NB4 (cell line): ENCODE measurements at regions not wholly inside any gene's neighbourhood (a gene's known extent, or its start where the extent isn't known, plus 50 kb on each side); places are given as distances from the start of the nearest gene placed in this dataset.

Source experiments
- MYC ChIP-seq: IDR thresholded peaks from 2 replicates; pipeline ENCODE4 v1.6.1; 2011; ENCODE audit warnings: low read depth, low read length
- TF ChIP-seq, protein P1 (sequence below): IDR thresholded peaks from one replicate; pipeline ENCODE4 v1.5.1; 2012; ENCODE audit warnings: low read depth, low read length

DNA sequence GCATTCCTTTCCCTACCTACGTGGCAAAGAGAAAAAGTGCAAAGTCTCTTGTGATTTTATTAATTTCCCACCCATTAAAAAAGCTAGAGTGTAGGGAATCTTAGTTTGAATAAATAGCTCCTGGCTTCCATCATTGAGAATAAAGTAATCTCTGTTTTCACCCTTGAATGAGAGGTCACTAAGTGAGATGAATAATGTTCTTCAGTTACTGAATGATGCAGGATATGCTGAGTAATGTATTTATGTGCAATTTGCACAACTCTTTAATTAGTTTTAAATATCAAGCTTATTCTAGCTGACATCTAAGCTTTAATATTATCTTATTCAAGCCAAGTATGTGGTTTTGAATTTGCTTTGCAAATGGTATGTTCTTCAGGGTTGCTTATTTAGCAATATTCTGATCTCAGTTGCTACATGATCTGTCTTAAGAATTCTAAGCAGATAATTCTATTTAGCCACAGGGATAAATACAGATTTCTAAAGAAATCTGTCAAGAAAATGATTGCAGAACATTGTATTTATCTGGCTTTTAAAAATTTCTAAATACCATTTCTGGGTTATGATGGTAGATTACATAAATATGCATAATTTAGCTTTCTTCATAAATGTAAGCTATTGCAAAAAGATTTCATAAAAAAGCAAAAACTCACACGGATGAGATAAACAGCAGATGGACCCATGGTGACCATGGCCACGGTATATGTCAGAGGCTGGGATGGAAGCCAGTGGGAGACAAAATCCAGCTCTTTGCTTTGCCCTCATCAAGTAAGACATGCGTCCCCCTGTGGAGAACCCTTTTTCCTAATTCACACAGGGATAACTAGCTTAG is 141.0 kb downstream of the MACC1 start:
- TF ChIP-seq, protein P1, sequence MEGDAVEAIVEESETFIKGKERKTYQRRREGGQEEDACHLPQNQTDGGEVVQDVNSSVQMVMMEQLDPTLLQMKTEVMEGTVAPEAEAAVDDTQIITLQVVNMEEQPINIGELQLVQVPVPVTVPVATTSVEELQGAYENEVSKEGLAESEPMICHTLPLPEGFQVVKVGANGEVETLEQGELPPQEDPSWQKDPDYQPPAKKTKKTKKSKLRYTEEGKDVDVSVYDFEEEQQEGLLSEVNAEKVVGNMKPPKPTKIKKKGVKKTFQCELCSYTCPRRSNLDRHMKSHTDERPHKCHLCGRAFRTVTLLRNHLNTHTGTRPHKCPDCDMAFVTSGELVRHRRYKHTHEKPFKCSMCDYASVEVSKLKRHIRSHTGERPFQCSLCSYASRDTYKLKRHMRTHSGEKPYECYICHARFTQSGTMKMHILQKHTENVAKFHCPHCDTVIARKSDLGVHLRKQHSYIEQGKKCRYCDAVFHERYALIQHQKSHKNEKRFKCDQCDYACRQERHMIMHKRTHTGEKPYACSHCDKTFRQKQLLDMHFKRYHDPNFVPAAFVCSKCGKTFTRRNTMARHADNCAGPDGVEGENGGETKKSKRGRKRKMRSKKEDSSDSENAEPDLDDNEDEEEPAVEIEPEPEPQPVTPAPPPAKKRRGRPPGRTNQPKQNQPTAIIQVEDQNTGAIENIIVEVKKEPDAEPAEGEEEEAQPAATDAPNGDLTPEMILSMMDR: no peak
- no peak for TF ChIP-seq MYC
